GM12875 (cell line): ENCODE measurements at regions not wholly inside any gene's neighbourhood (a gene's known extent, or its start where the extent isn't known, plus 50 kb on each side); places are given as distances from the start of the nearest gene placed in this dataset.

ENCODE experiments used
- H3K4me3 ChIP-seq: one replicate; pipeline ENCODE4 v1.5.1; 2011; ENCODE audit warnings: low read depth, low read length, control low read depth
- TF ChIP-seq, protein P1 (sequence below): IDR thresholded peaks from 2 replicates; pipeline ENCODE4 v1.5.1; 2011; ENCODE audit warnings: low read depth, mild to moderate bottlenecking, control low read depth, inconsistent platforms, low read length, moderate library complexity, borderline replicate concordance; ENCODE audit not compliant: insufficient read depth

DNA sequence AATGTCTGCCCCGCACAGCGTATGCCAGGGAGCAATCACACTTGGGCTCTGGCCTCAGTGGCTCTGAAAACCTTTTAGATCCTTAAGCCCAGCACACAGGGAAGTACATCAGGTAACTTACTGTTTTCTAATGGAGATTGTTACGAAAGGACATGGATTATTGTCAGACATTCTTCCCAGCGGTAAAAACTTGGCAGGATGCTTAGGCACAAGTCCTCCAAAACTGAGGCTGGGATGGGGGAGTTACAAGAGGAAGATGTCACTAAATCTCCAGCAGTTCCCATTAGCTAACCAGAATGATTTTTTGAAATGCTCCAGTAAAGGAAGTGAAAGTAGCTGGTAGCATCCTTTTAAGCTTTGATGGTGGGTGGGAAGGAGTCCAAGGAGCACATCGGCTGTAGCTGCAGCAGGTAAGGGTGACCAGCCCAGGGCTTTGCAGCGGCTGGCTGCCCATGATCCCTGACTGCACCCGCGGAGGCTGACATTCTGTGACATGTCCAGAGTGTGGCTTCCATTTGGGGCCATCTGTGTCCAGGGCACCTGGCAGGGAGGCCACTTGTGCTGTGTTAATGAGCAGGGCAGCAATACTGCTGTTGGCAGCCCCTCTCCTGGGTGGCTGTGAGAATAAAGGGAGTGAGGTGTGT is 165.8 kb downstream of the GADD45G start:
- TF ChIP-seq, protein P1, sequence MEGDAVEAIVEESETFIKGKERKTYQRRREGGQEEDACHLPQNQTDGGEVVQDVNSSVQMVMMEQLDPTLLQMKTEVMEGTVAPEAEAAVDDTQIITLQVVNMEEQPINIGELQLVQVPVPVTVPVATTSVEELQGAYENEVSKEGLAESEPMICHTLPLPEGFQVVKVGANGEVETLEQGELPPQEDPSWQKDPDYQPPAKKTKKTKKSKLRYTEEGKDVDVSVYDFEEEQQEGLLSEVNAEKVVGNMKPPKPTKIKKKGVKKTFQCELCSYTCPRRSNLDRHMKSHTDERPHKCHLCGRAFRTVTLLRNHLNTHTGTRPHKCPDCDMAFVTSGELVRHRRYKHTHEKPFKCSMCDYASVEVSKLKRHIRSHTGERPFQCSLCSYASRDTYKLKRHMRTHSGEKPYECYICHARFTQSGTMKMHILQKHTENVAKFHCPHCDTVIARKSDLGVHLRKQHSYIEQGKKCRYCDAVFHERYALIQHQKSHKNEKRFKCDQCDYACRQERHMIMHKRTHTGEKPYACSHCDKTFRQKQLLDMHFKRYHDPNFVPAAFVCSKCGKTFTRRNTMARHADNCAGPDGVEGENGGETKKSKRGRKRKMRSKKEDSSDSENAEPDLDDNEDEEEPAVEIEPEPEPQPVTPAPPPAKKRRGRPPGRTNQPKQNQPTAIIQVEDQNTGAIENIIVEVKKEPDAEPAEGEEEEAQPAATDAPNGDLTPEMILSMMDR, result no peak

DNA sequence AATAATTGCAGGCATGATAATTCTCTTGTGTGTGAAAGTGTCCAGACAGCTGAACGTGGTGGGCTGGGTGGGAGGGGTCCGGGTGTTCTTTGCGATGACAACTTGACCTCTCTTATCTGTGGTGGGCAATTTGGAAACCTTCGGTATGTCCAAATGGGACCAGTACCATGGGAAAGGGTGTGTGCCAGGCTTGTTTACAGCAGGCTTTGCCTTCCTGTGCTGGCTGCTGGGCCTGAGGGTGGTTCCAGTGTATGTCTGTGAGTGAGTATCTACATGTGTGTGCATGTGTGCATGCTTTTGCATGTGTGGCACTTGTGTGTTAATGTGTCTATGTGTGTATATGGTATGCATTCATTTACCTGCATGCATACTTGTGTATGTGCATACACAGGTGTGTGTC is 166.4 kb downstream of the GADD45G start:
- TF ChIP-seq, protein P1, result no peak
- no peak overlapping the region for H3K4me3 ChIP-seq

More for the DNA sequence above, 165.8 kb downstream of the GADD45G start:
- no peak overlapping the region for H3K4me3 ChIP-seq

DNA sequence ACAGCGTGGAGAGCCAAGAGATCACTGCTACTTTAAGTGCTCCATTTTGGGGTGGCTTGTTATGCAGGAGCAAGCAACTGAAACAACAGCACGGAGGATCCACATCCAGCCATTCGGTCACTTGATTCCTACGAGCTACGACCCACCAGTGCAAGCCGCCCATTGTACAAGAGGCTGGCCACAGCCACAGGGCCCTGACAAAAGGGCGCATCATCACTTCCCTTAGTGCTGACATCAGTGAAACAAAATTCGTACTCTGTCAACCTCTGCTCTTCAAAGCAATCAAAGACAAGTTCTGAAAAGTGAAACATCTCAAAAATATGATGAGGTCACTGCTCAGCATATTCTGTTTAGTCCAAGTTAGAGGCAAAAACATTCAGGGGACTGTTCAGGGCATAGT is 168.4 kb downstream of the GADD45G start:
- H3K4me3 ChIP-seq, result no peak overlapping the region
- TF ChIP-seq, protein P1, result no peak

DNA sequence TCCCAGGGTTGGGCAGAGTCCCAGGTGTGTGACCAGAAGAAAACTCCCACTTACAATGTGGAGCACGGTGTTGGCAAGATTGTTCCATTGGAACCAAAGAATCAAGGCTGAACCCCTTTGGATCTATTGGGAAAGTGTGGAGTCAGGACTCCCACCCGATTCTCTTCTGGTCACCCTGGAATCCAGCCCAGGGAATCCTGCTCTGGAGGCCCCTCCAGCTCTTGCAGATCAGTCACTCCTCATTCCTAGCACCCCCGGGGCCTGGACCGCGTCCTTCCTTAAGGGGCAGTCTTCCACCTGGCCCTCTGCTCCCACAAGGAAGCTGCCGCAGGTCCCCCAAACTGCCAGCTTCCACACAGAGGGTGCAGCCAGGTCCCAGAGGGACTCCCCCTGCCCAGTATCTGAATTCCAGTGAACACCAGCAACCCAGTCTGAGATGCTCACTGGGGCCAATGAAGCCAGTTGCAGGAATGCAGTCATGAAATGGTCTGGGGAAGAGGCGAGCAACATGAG is 170.1 kb downstream of the GADD45G start:
- no peak overlapping the region for H3K4me3 ChIP-seq
- TF ChIP-seq, protein P1, result no peak

DNA sequence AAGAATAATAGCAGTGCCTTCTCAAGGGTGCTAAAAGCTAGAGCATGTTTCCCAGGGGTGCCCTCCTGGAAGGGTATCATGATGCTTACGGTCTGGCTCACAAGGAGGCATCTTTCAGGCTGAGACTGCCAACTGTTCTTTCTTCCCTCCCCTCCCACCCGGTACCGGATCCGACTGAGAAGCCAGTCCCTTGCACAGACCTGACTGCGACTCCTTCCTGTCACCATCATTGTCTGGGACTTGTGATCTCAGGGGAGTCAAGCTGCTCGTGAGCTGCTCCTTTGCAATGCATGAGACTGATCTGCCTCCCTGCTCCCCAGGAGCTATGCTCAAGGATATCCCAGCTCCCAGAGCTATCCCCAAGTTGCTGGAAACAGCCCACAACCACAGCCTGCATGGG is 170.8 kb downstream of the GADD45G start:
- TF ChIP-seq, protein P1, result no peak
- no peak overlapping the region for H3K4me3 ChIP-seq

DNA sequence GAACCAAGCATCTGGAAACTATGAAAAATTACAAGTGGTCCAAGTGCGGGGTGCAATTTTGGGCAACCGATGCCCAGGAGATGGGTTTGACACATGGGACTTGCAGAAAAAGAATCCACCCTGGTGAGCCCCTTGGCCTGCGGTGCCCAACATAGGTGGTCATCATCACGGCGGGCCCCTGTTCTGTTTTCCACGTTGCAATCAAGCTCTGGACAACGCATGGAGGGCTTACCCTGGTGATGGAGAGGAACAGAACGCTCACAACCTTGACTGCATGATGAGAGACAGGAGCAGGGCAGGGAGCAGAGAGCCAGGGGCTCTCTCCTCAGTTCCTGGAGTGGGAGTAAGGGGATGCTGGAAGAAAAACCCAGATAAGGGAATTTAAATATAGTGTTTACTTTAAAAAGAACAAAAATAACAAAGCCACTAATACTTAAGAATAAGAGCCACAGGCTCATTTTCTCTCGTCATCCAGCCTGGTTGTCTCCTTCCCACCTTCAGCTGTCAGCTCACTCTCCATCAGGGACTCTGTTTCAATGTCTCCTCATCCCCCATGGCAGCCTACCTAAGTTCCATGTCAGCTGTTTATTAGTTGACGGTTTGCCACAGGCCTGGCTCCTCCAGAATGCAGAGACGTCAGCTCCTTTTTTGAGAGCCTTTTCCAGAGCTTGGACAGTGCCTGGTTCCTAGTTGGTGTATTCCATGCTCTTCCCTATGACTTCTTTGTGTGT is 172.1 kb downstream of the GADD45G start:
- TF ChIP-seq, protein P1, result no peak
- H3K4me3 ChIP-seq, result no peak overlapping the region

DNA sequence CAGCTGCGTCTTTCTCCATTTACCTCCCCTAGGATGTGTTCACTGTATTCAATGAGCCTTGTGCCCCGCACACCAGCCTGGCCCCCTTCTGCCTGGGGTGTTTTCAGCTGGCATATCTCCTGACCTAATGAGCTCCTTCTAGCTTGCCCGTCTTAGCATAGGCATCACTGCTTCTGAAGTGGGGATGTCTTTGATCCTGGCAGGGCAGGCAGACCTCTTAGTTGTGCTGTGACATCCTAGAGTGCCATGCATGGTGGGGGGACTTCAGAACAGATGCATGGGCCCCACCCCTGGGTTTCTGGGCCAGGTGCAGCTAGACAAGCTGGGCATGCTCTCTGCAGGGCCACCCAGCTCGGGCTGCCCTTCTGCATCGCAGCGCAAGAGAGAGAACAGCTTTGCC is 172.7 kb downstream of the GADD45G start:
- H3K4me3 ChIP-seq, result no peak overlapping the region
- TF ChIP-seq, protein P1, result no peak
